SK-N-SH treated with all-trans-retinoic acid at 6 μM for 48 hours (cell line): ENCODE measurements at regions not wholly inside any gene's neighbourhood (a gene's known extent, or its start where the extent isn't known, plus 50 kb on each side); places are given as distances from the start of the nearest gene placed in this dataset.

Source experiments
- CSRNP3 ChIP-seq: fragments of 250-450 bp; sonication (Bioruptor Pico); IDR thresholded peaks from 2 replicates; pipeline ENCODE4 v1.5.1; 2021; ENCODE audit warnings: mild to moderate bottlenecking, moderate library complexity
- ISL1 ChIP-seq: fragments of 250-450 bp; sonication (Bioruptor Pico); IDR thresholded peaks from 2 replicates; pipeline ENCODE4 v2.1.2; 2022; ENCODE audit warnings: mild to moderate bottlenecking, moderate library complexity
- PATZ1 ChIP-seq: fragments of 250-450 bp; sonication (Bioruptor Pico); IDR thresholded peaks from 2 replicates; pipeline ENCODE4 v1.8.0; 2020; ENCODE audit warnings: mild to moderate bottlenecking, moderate library complexity, borderline replicate concordance
- TSHZ2 ChIP-seq: fragments of 250-450 bp; sonication (Bioruptor Pico); IDR thresholded peaks from 2 replicates; pipeline ENCODE4 v1.5.0; 2020; ENCODE audit warnings: mild to moderate bottlenecking, moderate library complexity
- ZFP3 ChIP-seq: fragments of 250-450 bp; sonication (Bioruptor Pico); IDR thresholded peaks from 2 replicates; pipeline ENCODE4 v1.5.0; 2020; ENCODE audit warnings: mild to moderate bottlenecking, moderate library complexity
- ZFP30 ChIP-seq: fragments of 450-650 bp; formaldehyde crosslinking; IDR thresholded peaks from 2 replicates; pipeline ENCODE4 v1.5.0; 2022; ENCODE audit warnings: mild to moderate bottlenecking, moderate library complexity

GRCh38 chr4:189385098-189385497 is 555.6 kb upstream of the FRG1 start:
- TF ChIP-seq PATZ1 (CRISPR knock-in tag), result no peak
- no peak for TF ChIP-seq ZFP3
- no peak for TF ChIP-seq ZFP30 (CRISPR knock-in tag)
- TF ChIP-seq CSRNP3 (CRISPR knock-in tag), result no peak
- no peak for TF ChIP-seq ISL1
- TF ChIP-seq TSHZ2 (CRISPR knock-in tag), result no peak
